ENCODE measurements at regions not wholly inside any gene's neighbourhood (a gene's known extent, or its start where the extent isn't known, plus 50 kb on each side); places are given as distances from the start of the nearest gene placed in this dataset.
"Not testable (repeated sequence)": the region's sequence is repeated elsewhere in the genome, so short reads cannot be mapped to it uniquely, and the experiment has no call there.

DNA sequence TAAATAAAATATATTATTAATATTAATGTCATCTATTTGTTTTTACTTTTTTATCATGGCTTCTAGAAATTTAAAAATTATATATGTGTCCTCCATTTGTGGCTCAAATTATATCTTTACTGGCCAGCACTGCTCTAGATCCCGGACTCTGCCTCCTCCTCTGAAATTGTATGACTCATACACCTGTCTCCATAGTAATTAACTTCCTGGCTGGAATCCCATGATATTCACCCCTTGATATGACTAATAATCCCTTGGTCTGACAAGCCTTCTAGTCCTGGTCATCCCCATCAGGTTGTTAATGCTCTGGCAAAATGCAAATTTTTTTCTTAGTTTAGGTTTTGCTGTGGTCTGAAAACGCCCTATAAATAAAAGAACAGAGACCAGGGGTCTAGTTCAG is 116.2 kb downstream of the BMP4 start:
- Histone ChIP-seq H3K27ac (no peak overlapping the region), H3K4me3 (no peak overlapping the region), H3K36me3 (no peaks in the 10 kb centered on the region), H3K4me1 (ENCODE audit: insufficient read depth) (no peaks in the 10 kb centered on the region), H3K9me3 (no peaks in the 10 kb centered on the region), H3K27me3 (no peaks in the 10 kb centered on the region)
- DNase-seq, result no peak
- TF ChIP-seq POLR2A (IDR thresholded peaks at IDR 0.05) (no peak), EP300 (IDR thresholded peaks at IDR 0.05) (no peak)
- TF ChIP-seq, protein P1, sequence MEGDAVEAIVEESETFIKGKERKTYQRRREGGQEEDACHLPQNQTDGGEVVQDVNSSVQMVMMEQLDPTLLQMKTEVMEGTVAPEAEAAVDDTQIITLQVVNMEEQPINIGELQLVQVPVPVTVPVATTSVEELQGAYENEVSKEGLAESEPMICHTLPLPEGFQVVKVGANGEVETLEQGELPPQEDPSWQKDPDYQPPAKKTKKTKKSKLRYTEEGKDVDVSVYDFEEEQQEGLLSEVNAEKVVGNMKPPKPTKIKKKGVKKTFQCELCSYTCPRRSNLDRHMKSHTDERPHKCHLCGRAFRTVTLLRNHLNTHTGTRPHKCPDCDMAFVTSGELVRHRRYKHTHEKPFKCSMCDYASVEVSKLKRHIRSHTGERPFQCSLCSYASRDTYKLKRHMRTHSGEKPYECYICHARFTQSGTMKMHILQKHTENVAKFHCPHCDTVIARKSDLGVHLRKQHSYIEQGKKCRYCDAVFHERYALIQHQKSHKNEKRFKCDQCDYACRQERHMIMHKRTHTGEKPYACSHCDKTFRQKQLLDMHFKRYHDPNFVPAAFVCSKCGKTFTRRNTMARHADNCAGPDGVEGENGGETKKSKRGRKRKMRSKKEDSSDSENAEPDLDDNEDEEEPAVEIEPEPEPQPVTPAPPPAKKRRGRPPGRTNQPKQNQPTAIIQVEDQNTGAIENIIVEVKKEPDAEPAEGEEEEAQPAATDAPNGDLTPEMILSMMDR (IDR thresholded peaks at IDR 0.05), result no peak
- 72 to 76% (median 75%) methylated on average over 2 of the region's 2 CpGs for WGBS, 3 donors
- intact Hi-C loops (cut with DNase I), result no loop called here

DNA sequence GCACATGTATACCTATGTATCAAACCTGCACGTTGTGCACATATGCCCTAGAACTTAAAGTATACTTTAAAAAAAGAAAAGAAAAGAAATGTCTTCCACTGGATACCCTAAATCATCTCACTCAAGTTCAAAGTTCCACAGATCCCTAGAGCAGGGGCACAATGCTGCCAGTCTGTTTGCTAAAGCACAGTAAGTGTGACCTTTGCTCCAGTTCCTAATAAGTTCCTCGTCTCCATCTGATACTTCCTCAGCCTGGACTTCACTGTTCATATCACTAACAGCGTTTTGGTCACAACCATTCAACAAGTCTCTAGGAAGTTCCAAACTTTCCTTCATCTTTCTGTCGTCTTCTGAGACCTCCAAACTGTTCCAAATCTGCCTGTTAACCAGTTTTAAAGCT is 118.3 kb downstream of the BMP4 start:
- no peaks in the 10 kb centered on the region for H3K36me3 ChIP-seq

DNA sequence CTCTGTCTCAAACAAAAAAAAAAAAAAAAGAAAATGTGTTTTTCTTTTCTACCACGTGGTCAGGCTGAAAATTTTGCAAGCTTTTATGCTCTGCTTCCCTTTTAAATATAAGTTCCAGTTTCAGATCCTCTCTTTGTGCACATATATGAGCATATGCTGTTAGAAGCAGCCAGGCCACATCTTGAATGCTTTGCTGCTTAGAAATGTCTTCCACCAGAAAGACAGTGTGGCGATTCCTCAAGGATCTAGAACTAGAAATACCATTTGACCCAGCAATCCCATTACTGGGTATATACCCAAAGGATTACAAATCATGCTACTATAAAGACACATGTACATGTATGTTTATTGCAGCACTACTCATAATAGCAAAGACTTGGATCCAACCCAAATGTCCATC is 119.0 kb downstream of the BMP4 start:
- H3K27ac ChIP-seq; H3K4me3 ChIP-seq; H3K36me3 ChIP-seq; H3K9me3 ChIP-seq; H3K4me1 ChIP-seq (ENCODE audit: insufficient read depth); H3K27me3 ChIP-seq; intact Hi-C loops (cut with DNase I); DNase-seq: not testable (repeated sequence)
- whole genome bisulfite sequencing, 3 donors, result 77 to 84% (median 83%) methylated on average over 2 of the region's 2 CpGs

More for the DNA sequence above, 118.3 kb downstream of the BMP4 start:
- H3K27me3 ChIP-seq, result no peaks in the 10 kb centered on the region
- no peak overlapping the region for H3K27ac ChIP-seq
- no peaks in the 10 kb centered on the region for H3K9me3 ChIP-seq
- no peak overlapping the region for H3K4me3 ChIP-seq
- intact Hi-C loops (cut with DNase I), result no loop called here
- TF ChIP-seq POLR2A (IDR thresholded peaks at IDR 0.05), result no peak
- no peak for TF ChIP-seq EP300 (IDR thresholded peaks at IDR 0.05)
- TF ChIP-seq, protein P1 (IDR thresholded peaks at IDR 0.05), result no peak
- no peaks in the 10 kb centered on the region for H3K4me1 ChIP-seq (ENCODE audit: insufficient read depth)
- 85 to 90% (median 85%) methylated on average over 4 of the region's 4 CpGs for WGBS, 3 donors
- no peak for DNase-seq

DNA sequence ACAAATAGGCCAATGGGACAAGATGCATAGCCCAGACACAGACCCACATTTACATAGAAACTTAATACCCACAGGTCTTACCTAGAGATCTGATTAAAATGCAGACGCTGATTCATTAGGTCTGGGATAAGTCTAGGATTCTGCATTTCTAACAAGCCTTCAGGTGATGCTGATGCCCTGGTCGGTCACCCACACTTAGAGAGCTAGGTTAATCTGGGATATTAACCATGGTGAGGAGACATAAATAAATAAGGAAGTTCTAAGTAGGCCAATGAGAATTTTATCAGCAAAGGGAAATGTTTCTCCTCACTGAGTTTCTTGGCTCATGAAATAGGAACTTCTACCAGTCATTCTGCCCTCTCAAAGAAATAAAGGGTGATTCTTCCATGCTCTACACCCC is 120.1 kb downstream of the BMP4 start:
- no peak for TF ChIP-seq EP300 (IDR thresholded peaks at IDR 0.05)
- no peak for TF ChIP-seq POLR2A (IDR thresholded peaks at IDR 0.05)
- no peak overlapping the region for H3K4me3 ChIP-seq
- no peaks in the 10 kb centered on the region for H3K36me3 ChIP-seq
- WGBS, 3 donors, result 82 to 95% (median 93%) methylated on average over 2 of the region's 2 CpGs
- no peaks in the 10 kb centered on the region for H3K9me3 ChIP-seq
- H3K4me1 ChIP-seq (ENCODE audit: insufficient read depth), result no peaks in the 10 kb centered on the region
- no peak overlapping the region for H3K27ac ChIP-seq
- intact Hi-C loops (cut with DNase I), result no loop called here
- no peak for DNase-seq
- H3K27me3 ChIP-seq, result no peaks in the 10 kb centered on the region

DNA sequence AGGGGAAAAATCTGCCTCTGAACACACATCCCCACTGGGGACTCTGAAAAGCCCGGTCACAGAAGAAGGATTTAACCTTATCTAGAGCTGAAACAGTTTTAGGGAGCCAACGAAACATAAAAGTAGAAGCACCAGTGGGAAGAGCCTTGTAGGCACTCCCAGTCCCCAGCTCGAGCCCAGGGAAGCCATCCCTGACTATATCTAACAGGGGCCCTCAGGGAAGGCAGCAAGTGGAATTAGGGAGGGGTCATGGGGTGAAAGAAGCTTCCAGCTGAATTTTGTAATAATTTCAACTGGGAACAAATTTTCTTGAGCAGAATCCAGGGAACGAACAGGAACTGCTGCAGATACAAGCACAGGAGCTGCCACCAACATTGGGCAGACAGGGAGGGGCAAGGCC is 127.8 kb downstream of the BMP4 start:
- WGBS, 3 donors, result 60 to 70% (median 64%) methylated on average over 4 of the region's 4 CpGs
- Histone ChIP-seq H3K36me3 (no peaks in the 10 kb centered on the region), H3K9me3 (no peaks in the 10 kb centered on the region), H3K27ac (no peak overlapping the region), H3K27me3 (no peaks in the 10 kb centered on the region), H3K4me1 (ENCODE audit: insufficient read depth) (no peaks in the 10 kb centered on the region), H3K4me3 (no peak overlapping the region)
- DNase-seq, result no peak
- intact Hi-C loops (cut with DNase I), result no loop called here
- TF ChIP-seq, protein P1 (IDR thresholded peaks at IDR 0.05), result no peak
- TF ChIP-seq EP300 (IDR thresholded peaks at IDR 0.05), result no peak
- TF ChIP-seq POLR2A (IDR thresholded peaks at IDR 0.05), result no peak

DNA sequence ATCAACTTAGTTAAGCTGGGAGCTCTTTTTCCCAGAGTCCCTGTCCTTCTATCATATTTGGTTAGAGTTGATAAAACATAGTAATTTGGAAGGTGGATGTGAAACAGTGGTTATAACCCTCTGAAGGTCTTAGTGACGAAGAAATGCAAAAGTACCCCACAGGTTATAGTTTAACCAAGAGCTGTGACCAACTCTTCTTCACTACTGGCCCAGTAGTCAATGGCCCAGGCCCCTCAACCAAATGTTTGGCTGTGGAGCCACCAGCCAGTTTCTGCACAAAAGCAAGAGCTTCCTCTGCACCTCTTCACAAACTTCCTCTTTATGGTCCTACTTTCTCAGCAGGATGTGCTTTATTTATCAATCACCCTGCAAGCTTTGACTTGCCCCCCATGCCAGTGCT is 132.6 kb downstream of the BMP4 start:
- intact Hi-C loops (cut with DNase I), result no loop called here
- no peak for DNase-seq
- H3K27ac ChIP-seq, result no peak overlapping the region
- no peaks in the 10 kb centered on the region for H3K36me3 ChIP-seq
- H3K4me1 ChIP-seq (ENCODE audit: insufficient read depth), result no peaks in the 10 kb centered on the region
- no peaks in the 10 kb centered on the region for H3K27me3 ChIP-seq
- TF ChIP-seq EP300 (IDR thresholded peaks at IDR 0.05) (no peak), POLR2A (IDR thresholded peaks at IDR 0.05) (no peak)
- TF ChIP-seq, protein P1 (IDR thresholded peaks at IDR 0.05), result no peak
- 93 to 96% (median 94%) methylated on average over 1 of the region's 1 CpG for WGBS, 3 donors
- no peaks in the 10 kb centered on the region for H3K9me3 ChIP-seq
- no peak overlapping the region for H3K4me3 ChIP-seq

All from ovary (tissue), 7 donors.